SK-N-MC (cell line): ENCODE measurements at regions not wholly inside any gene's neighbourhood (a gene's known extent, or its start where the extent isn't known, plus 50 kb on each side); places are given as distances from the start of the nearest gene placed in this dataset.

ENCODE experiments used
- EZH2 ChIP-seq: fragments of 200-600 bp; sonication (generic); IDR thresholded peaks from one replicate; pipeline ENCODE4 v1.6.1; 2017; ENCODE audit warnings: antibody characterized with exemption
- POLR2AphosphoS5 ChIP-seq: IDR thresholded peaks from 2 replicates; pipeline ENCODE4 v1.6.1; 2012; ENCODE audit warnings: mild to moderate bottlenecking, low read depth, low read length, borderline replicate concordance

DNA sequence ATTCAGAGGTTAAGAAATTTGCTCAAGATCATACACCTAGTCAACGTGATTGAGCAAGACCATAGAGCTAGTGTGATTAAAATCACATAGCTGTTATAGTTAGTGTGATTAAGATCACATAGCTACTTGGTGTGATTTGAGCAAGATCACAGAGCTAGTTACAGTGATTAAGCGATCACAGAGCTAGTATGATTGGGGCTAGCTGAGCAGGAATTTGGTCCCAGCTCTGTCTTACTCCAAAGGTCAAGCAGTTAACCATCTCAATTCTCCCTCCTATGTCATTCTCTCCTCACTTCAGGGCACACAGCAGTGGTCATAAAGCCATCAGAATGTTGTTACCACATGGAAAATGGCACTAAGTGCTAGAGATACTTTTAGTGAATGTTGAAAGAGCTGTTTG, 158.2 kb downstream of the SPTSSA start:
- TF ChIP-seq POLR2AphosphoS5: no peak
- no peak for TF ChIP-seq EZH2
